ENCODE measurements at regions not wholly inside any gene's neighbourhood (a gene's known extent, or its start where the extent isn't known, plus 50 kb on each side); places are given as distances from the start of the nearest gene placed in this dataset.

DNA sequence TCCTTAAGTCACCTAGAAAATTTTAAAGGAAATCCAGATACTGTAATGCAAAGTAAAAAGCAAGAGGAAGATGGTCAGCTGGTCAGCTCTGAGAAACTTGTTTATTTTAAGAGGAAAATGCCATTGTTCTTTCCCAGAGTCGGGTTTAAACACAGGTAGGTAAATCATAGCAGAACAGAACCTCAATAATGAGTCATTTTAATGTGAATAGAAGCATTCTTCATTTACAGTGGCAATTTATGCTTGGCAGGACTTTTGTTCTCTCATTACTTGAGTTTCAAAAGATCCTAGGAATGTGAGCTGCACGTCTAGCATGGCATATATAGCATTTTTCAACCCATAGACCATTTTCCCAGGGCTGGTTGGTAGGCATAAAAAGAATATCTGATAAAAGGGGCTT lies 132.3 kb downstream of the LIG4 start:
- TF ChIP-seq, protein P1, sequence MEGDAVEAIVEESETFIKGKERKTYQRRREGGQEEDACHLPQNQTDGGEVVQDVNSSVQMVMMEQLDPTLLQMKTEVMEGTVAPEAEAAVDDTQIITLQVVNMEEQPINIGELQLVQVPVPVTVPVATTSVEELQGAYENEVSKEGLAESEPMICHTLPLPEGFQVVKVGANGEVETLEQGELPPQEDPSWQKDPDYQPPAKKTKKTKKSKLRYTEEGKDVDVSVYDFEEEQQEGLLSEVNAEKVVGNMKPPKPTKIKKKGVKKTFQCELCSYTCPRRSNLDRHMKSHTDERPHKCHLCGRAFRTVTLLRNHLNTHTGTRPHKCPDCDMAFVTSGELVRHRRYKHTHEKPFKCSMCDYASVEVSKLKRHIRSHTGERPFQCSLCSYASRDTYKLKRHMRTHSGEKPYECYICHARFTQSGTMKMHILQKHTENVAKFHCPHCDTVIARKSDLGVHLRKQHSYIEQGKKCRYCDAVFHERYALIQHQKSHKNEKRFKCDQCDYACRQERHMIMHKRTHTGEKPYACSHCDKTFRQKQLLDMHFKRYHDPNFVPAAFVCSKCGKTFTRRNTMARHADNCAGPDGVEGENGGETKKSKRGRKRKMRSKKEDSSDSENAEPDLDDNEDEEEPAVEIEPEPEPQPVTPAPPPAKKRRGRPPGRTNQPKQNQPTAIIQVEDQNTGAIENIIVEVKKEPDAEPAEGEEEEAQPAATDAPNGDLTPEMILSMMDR (IDR thresholded peaks at IDR 0.05 in 2 of 3, conservative IDR thresholded peaks at IDR 0.05 in 1 of 3; ENCODE audit: insufficient read depth in 2 of 3, low read depth in 1 of 3, low read length in 3 of 3): no peak
- TF ChIP-seq ZNF184 (CRISPR knock-in tag; IDR thresholded peaks at IDR 0.05) (no peak), KDM1A (IDR thresholded peaks at IDR 0.05) (no peak), POLR2A (conservative IDR thresholded peaks at IDR 0.05) (no peak), POLR2AphosphoS5 (IDR thresholded peaks at IDR 0.05; ENCODE audit: control insufficient read depth, insufficient read depth, low read depth, low read length) (no peak), CHD2 (IDR thresholded peaks at IDR 0.05; ENCODE audit: low read depth, low read length) (no peak), ZNF124 (CRISPR knock-in tag; IDR thresholded peaks at IDR 0.05) (no peak)
- TF ChIP-seq, protein P2, sequence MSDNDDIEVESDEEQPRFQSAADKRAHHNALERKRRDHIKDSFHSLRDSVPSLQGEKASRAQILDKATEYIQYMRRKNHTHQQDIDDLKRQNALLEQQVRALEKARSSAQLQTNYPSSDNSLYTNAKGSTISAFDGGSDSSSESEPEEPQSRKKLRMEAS (CRISPR knock-in tag; IDR thresholded peaks at IDR 0.05): no peak

All from K562 (cell line).